ENCODE measurements at regions not wholly inside any gene's neighbourhood (a gene's known extent, or its start where the extent isn't known, plus 50 kb on each side); places are given as distances from the start of the nearest gene placed in this dataset.

GRCh38 chr20:23161244-23161891 lies 75.2 kb upstream of the CD93 start:
- H3K9ac ChIP-seq (replicated peaks; ENCODE audit: extremely low read depth, insufficient read depth, low read length): no peak overlapping the region
- CTCF ChIA-PET: interaction anchor here (1.0 to 9.7 kb wide), 2 partner anchors 18 to 179 kb away, joined by 3 to 38 read pairs; no protein-coding TSS in a partner anchor
- no peaks in the 10 kb centered on the region for H3K9me1 ChIP-seq (replicated peaks; ENCODE audit: control insufficient read depth, extremely low read depth, insufficient read depth, low read length)
- peak overlapping the region; percentile 49 for H3K27ac ChIP-seq (ENCODE audit: insufficient read depth, low read depth, low read length)
- H2AFZ ChIP-seq (ENCODE audit: low read depth, low read length): peak overlapping the region; percentile 20
- H3K36me3 ChIP-seq (ENCODE audit: control insufficient read depth in 2 of 2, extremely low read depth in 1 of 2, insufficient read depth in 2 of 2, low read length in 2 of 2): no peaks in the 10 kb centered on the region
- H4K20me1 ChIP-seq (replicated peaks; ENCODE audit: control insufficient read depth, extremely low read depth, insufficient read depth, low read length): no peaks in the 10 kb centered on the region
- no peak for TF ChIP-seq POLR2A (IDR thresholded peaks at IDR 0.05; ENCODE audit: low read depth, low read length)
- TF ChIP-seq JUN (IDR thresholded peaks at IDR 0.05; ENCODE audit: borderline replicate concordance, insufficient read depth, insufficient read length, low read depth): no peak
- no peak for TF ChIP-seq MYC (IDR thresholded peaks at IDR 0.05; ENCODE audit: low read depth, low read length)
- dilution Hi-C loops (cut with MboI; ENCODE audit: extremely low pct_ligation_motif_present, low sequenced_read_pairs): no loop called here
- no peaks in the 10 kb centered on the region for H3K27me3 ChIP-seq (ENCODE audit: control insufficient read depth in 2 of 2, insufficient read depth in 2 of 2, low read length in 2 of 2)
- POLR2A ChIA-PET: no interaction called here
- BruUV-seq (replicated peaks): no TSS peak
- DNase-seq (ENCODE audit: low read depth, low spot score) (no peak), FAIRE-seq (no peak)
- intact Hi-C loops (cut with micrococcal nuclease): no loop called here
- no peaks in the 10 kb centered on the region for H3K9me3 ChIP-seq (replicated peaks; ENCODE audit: control insufficient read depth, insufficient read depth, low read length)
- peaks cover 37% of the 10 kb centered on the region for H3K4me1 ChIP-seq (ENCODE audit: control insufficient read depth, extremely low read depth, insufficient read depth, low read length)
- no peaks in the 10 kb centered on the region for H3K79me2 ChIP-seq (ENCODE audit: control insufficient read depth, insufficient read depth, low read length)
- no peak overlapping the region for H3K4me2 ChIP-seq (ENCODE audit: insufficient read depth, low read length)
- no peak overlapping the region for H3K4me3 ChIP-seq (replicated peaks in 1 of 3; ENCODE audit: insufficient read depth in 1 of 3, low read depth in 1 of 3, low read length in 3 of 3)

DNA sequence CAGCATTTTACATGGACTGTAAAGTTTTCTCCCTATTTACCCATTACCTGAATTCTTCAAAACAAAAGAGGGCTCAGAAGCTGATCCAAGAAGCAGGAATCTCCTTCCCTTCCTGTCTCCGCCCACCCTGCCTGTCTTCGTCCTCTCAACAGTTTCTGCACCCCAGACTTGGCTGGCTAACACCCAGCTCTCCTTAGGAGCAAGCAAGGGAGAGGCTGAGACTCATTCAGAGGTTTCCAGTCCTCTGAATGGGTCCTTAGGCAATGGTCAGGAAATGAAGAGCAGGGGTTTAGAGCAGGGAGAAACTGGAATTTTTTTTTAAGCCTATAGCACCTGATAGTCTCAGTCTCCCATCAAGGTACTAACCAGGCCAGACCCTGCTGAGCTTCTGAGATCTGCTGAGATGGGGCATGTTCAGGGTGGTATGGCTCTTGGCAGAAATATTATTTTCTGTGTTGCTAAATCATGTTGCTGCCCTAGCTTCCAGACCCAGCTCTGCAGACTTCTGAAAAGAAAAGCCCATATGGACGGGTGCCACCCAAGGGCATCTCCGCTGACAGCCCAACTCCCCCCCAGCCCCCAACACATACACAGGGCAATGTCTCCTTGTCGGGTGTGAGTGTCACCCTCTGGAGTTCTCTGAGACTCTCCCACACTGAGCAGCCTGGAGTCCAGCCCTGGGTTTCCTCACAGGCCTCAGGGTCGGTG lies 74.6 kb upstream of the CD93 start:
- dilution Hi-C loops (cut with MboI; ENCODE audit: extremely low pct_ligation_motif_present, low sequenced_read_pairs): no loop called here
- no peak overlapping the region for H3K4me2 ChIP-seq (ENCODE audit: insufficient read depth, low read length)
- BruUV-seq (replicated peaks): no TSS peak

More for the DNA sequence above, 74.6 kb upstream of the CD93 start:
- Histone ChIP-seq H2AFZ (ENCODE audit: low read depth, low read length) (peak overlapping the region; percentile 66), H3K27me3 (ENCODE audit: control insufficient read depth in 2 of 2, insufficient read depth in 2 of 2, low read length in 2 of 2) (no peaks in the 10 kb centered on the region), H3K36me3 (ENCODE audit: control insufficient read depth in 2 of 2, extremely low read depth in 1 of 2, insufficient read depth in 2 of 2, low read length in 2 of 2) (no peaks in the 10 kb centered on the region), H3K4me3 (replicated peaks in 1 of 3; ENCODE audit: insufficient read depth in 1 of 3, low read depth in 1 of 3, low read length in 3 of 3) (no peak overlapping the region), H3K27ac (ENCODE audit: insufficient read depth, low read depth, low read length) (peak overlapping the region; percentile 20), H3K79me2 (ENCODE audit: control insufficient read depth, insufficient read depth, low read length) (no peaks in the 10 kb centered on the region), H3K4me1 (ENCODE audit: control insufficient read depth, extremely low read depth, insufficient read depth, low read length) (peaks cover 43% of the 10 kb centered on the region), H4K20me1 (replicated peaks; ENCODE audit: control insufficient read depth, extremely low read depth, insufficient read depth, low read length) (no peaks in the 10 kb centered on the region), H3K9me1 (replicated peaks; ENCODE audit: control insufficient read depth, extremely low read depth, insufficient read depth, low read length) (no peaks in the 10 kb centered on the region), H3K9me3 (replicated peaks; ENCODE audit: control insufficient read depth, insufficient read depth, low read length) (no peaks in the 10 kb centered on the region), H3K9ac (replicated peaks; ENCODE audit: extremely low read depth, insufficient read depth, low read length) (no peak overlapping the region)
- FAIRE-seq: peak; percentile 77
- TF ChIP-seq EZH2 (IDR thresholded peaks at IDR 0.05; ENCODE audit: borderline replicate concordance, low read depth, low read length, severe bottlenecking) (no peak), GATA2 (IDR thresholded peaks at IDR 0.05; ENCODE audit: insufficient read depth, insufficient read length, low read depth, low read length) (no peak), FOS (IDR thresholded peaks at IDR 0.05; ENCODE audit: borderline replicate concordance, insufficient read depth, low read length) (no peak), POLR2AphosphoS5 (IDR thresholded peaks at IDR 0.05; ENCODE audit: insufficient read depth, low read depth, low read length) (no peak), CTCF (IDR thresholded peaks at IDR 0.05; ENCODE audit: extremely low read depth in 1 of 2, insufficient read depth in 1 of 2, low read depth in 1 of 2, low read length in 2 of 2) (no peak), POLR2A (IDR thresholded peaks at IDR 0.05; ENCODE audit: low read depth, low read length) (no peak), JUN (IDR thresholded peaks at IDR 0.05; ENCODE audit: borderline replicate concordance, insufficient read depth, insufficient read length, low read depth) (no peak), MYC (IDR thresholded peaks at IDR 0.05; ENCODE audit: low read depth, low read length) (no peak)
- TF ChIP-seq, protein P1, sequence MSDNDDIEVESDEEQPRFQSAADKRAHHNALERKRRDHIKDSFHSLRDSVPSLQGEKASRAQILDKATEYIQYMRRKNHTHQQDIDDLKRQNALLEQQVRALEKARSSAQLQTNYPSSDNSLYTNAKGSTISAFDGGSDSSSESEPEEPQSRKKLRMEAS (IDR thresholded peaks at IDR 0.05; ENCODE audit: insufficient read depth, insufficient read length): no peak
- intact Hi-C loops (cut with micrococcal nuclease): no loop called here
- no peak for DNase-seq (ENCODE audit: low read depth, low spot score)
- ChIA-PET CTCF (interaction anchor here (0.9 to 9.7 kb wide), 5 partner anchors 19 to 180 kb away, joined by 3 to 38 read pairs (median 6); no protein-coding TSS in a partner anchor), POLR2A (interaction anchor here (1.5 kb wide), 1 partner anchor 18 kb away, joined by 3 read pairs; no protein-coding TSS in a partner anchor)

All from endothelial cell of umbilical vein (primary cell).